Adrenal gland (tissue), 9 donors: ENCODE measurements at regions not wholly inside any gene's neighbourhood (a gene's known extent, or its start where the extent isn't known, plus 50 kb on each side); places are given as distances from the start of the nearest gene placed in this dataset.
"Not testable (repeated sequence)": the region's sequence is repeated elsewhere in the genome, so short reads cannot be mapped to it uniquely, and the experiment has no call there.

Experiments used
- DNase-seq, 7 donors: peaks; one replicate each; pipeline ENCODE4 v3.0.0-alpha.2; 2019 to 2020
- H3K27ac ChIP-seq, 5 donors: fragments of 200-600 bp; sonication (generic) in 4 of 5; 1 replicate in 3 of 5; 2 replicates in 2 of 5; pipeline versions ENCODE4 v1.5.1 to v1.8.0; 2016 to 2020; ENCODE audit warnings: mild to moderate bottlenecking in 1 of 5
- H3K27me3 ChIP-seq: fragments of 200-600 bp; 2 replicates; pipeline ENCODE4 v1.8.0; 2021
- H3K36me3 ChIP-seq, 2 donors: fragments of 200-600 bp; replicated peaks in 1 of 2; 1 replicate in 1 of 2; 2 replicates in 1 of 2; pipeline versions ENCODE4 v1.5.1 to v1.8.0; 2018 to 2022
- H3K4me1 ChIP-seq, 2 donors: fragments of 200-600 bp; replicated peaks in 1 of 2; 1 replicate in 1 of 2; 2 replicates in 1 of 2; pipeline versions ENCODE4 v1.5.1 to v1.8.0; 2018 to 2021
- H3K4me3 ChIP-seq, 4 donors: fragments of 200-600 bp; sonication (generic) in 3 of 4; one replicate each; pipeline ENCODE4 v1.5.1; 2016 to 2018
- H3K9me3 ChIP-seq, 3 donors: fragments of 200-600 bp; sonication (generic) in 1 of 3; replicated peaks in 1 of 3; 1 replicate in 2 of 3; 2 replicates in 1 of 3; pipeline versions ENCODE4 v1.5.1 to v1.8.0; 2016 to 2021
- CTCF ChIP-seq, 6 experiments: fragments of 450-650 bp in 4 of 6; fragments of 200-600 bp in 2 of 6; sonication (generic) in 1 of 6; IDR thresholded peaks; 1 replicate in 5 of 6; 2 replicates in 1 of 6; pipeline versions ENCODE4 v1.5.1 to v1.8.0; 2016 to 2021; ENCODE audit warnings: antibody characterized with exemption in 6 of 6, mild to moderate bottlenecking in 2 of 6, moderate library complexity in 1 of 6
- POLR2A ChIP-seq, 2 donors: fragments of 450-650 bp; IDR thresholded peaks; one replicate each; pipeline ENCODE4 v1.6.1; 2017; ENCODE audit warnings: antibody characterized with exemption in 2 of 2, mild to moderate bottlenecking in 2 of 2, moderate library complexity in 1 of 2
- WGBS, 4 donors: extraction: QIAGEN DNeasy Blood & Tissue Kit in 2 of 4; methylation state at CpG; one replicate each; pipeline versions ENCODE4 v1.1.5 to v1.1.7; 2013 to 2017; 5-methylcytosine and 5-hydroxymethylcytosine counted together
- intact Hi-C, 2 donors: fragments of 100-400 bp; cut with DNase I; formaldehyde crosslinking; loops; one replicate each; pipeline versions ENCODE4 v1.14.1 to v1.15.0; 2022 to 2023
- donor health status: healthy with polysubstance abuse.
- donor health status: Bipolar disorder and iron deficiency.
- donor health status: DM: yes; HTN: yes; CAD: no.
- donor health status: DM: no; HTN: no; CAD: no.
- donor health status: DM: no; HTN: no; CAD: no.

GRCh38 chr19:22528956-22529355 lies 105.2 kb upstream of the ZNF492 start:
- intact Hi-C loops, result no loop called here
- H3K4me3 ChIP-seq, result no peak overlapping the region

GRCh38 chr19:22527554-22527953 lies 105.4 kb upstream of the ZNF98 start:
- Histone ChIP-seq H3K27ac (no peak overlapping the region), H3K4me1 (no peaks in the 10 kb centered on the region), H3K27me3 (no peaks in the 10 kb centered on the region), H3K36me3 (no peaks in the 10 kb centered on the region), H3K4me3 (no peak overlapping the region), H3K9me3 (no peaks in the 10 kb centered on the region)
- no peak for TF ChIP-seq POLR2A (IDR thresholded peaks at IDR 0.05)
- TF ChIP-seq CTCF (IDR thresholded peaks at IDR 0.05), result no peak
- no peak for DNase-seq
- WGBS, 4 donors, result 21 to 44% (median 33%) methylated on average over 12 of the region's 12 CpGs
- intact Hi-C loops, result no loop called here

More at GRCh38 chr19:22528956-22529355, 105.2 kb upstream of the ZNF492 start:
- Histone ChIP-seq H3K9me3 (no peaks in the 10 kb centered on the region), H3K27me3 (no peaks in the 10 kb centered on the region), H3K4me1 (no peaks in the 10 kb centered on the region), H3K27ac (no peak overlapping the region), H3K36me3 (no peaks in the 10 kb centered on the region)
- WGBS, 4 donors, result 42 to 63% (median 55%) methylated on average over 8 of the region's 8 CpGs
- TF ChIP-seq CTCF (IDR thresholded peaks at IDR 0.05), result no peak
- TF ChIP-seq POLR2A (IDR thresholded peaks at IDR 0.05), result no peak
- DNase-seq, result no peak

DNA sequence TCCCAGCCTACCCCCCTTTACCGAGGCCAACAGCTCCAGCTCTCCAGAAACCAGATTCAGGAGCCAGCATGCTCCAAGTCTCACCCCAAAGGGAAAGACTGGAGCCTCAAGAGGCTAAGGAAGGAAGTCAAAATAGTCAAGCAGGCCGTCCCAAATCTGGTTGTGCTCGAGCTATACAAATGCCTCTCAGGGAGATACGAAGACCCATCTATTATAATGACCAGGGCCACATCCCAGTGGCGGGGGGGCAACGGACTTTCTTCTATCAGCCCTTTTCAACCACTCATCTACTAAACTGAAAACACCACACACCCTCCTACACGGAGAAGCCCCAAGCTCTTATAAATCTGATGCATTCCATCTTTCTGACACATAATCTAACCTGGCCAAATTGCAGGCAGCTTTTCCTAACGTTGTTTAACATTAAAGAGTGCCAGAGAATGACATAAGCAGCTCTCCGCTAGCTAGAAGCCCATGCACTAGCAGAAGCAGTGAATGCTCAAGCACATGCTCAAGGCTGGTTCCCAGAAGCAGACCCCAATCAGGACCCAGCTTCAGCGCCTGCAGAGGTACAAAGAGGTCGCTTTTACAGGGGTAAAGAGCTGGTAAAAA lies 104.6 kb upstream of the ZNF98 start:
- no peaks in the 10 kb centered on the region for H3K9me3 ChIP-seq
- no peaks in the 10 kb centered on the region for H3K4me1 ChIP-seq
- 23 to 40% (median 29%) methylated on average over 11 of the region's 11 CpGs for WGBS, 4 donors
- no peak for TF ChIP-seq POLR2A (IDR thresholded peaks at IDR 0.05)
- no peak for TF ChIP-seq CTCF (IDR thresholded peaks at IDR 0.05)
- no peaks in the 10 kb centered on the region for H3K27me3 ChIP-seq
- no peak for DNase-seq
- no peak overlapping the region for H3K4me3 ChIP-seq
- H3K36me3 ChIP-seq, result no peaks in the 10 kb centered on the region
- intact Hi-C loops, result no loop called here
- no peak overlapping the region for H3K27ac ChIP-seq

GRCh38 chr19:22523940-22524339 lies 101.8 kb upstream of the ZNF98 start:
- Histone ChIP-seq H3K27me3 (no peaks in the 10 kb centered on the region), H3K4me1 (no peaks in the 10 kb centered on the region), H3K27ac (no peak overlapping the region), H3K9me3 (no peaks in the 10 kb centered on the region), H3K36me3 (no peaks in the 10 kb centered on the region), H3K4me3 (no peak overlapping the region)
- intact Hi-C loops, result no loop called here
- DNase-seq, result no peak
- 76 to 93% (median 90%) methylated on average over 4 of the region's 4 CpGs for WGBS, 4 donors
- TF ChIP-seq CTCF (IDR thresholded peaks at IDR 0.05) (no peak), POLR2A (IDR thresholded peaks at IDR 0.05) (no peak)

GRCh38 chr19:22519562-22519961 lies 97.4 kb upstream of the ZNF98 start:
- H3K4me1 ChIP-seq, H3K9me3 ChIP-seq, H3K27me3 ChIP-seq, H3K27ac ChIP-seq, H3K36me3 ChIP-seq, H3K4me3 ChIP-seq, intact Hi-C loops, DNase-seq: not testable (repeated sequence)
- WGBS, 4 donors, result 19 to 35% (median 33%) methylated on average over 7 to 13 of the region's 13 CpGs
